Non-pigmented ciliary epithelial cell (primary cell): ENCODE measurements at regions not wholly inside any gene's neighbourhood (a gene's known extent, or its start where the extent isn't known, plus 50 kb on each side); places are given as distances from the start of the nearest gene placed in this dataset.

Source experiments
- DNase-seq: peaks from one replicate; pipeline ENCODE4 v3.0.0-alpha.2; 2010; ENCODE audit warnings: low read depth

DNA sequence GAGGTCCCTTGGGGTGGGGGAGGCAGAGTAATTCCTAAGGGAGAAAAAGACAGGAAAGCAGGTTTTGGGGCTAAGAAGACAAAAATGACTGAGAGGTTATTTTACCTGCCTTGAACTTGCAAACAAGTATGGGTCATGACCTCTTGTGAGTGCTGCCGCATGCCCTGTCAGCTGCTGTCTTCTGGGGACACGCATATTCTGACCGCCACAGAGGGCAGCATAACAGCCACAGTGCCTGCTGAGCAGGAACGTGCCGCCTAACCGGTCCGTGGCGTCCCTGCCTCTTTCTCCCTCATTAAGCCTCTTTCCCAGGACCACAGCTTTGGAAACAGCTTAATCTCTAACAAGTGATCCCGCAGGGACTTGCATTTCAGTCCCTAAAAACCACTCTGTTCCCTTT lies 51.3 kb upstream of the KCNA1 start:
- no peak for DNase-seq

DNA sequence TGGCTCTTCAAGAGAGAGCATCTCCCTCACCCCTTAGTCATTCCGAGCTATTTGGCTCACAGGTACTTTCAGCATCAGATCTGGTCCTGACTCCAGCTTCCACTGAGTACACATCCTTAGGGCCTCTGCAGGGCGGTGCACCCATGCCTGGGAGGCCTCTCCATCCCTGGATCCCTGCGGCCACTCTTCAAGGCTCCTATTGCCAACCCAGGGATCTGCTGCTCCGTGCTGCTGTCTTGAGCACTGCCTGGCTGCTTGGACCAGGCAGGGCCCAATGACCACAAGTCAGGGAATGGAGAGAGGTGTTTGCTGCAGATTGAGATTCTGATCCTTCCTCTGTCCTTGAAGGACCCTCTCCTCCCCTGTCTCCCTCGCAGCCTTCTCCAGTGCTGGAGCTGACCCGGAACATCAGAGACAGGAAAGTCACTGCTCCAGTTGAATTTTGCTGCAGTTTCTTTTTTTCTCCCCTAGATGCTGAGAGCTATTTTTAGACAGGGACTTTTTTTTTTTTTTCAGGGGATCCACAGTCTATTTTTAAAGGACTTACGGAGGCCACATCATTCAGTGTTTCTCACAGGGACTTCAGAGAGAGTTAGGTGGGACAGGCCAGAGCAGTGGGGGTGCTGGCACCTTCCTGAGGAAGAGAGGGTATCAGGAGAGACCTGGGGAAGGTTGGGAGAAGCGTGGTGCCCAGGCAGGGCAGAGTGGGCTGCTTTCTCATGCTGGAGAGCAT lies 50.1 kb upstream of the KCNA1 start:
- DNase-seq, result no peak
